HCT116 (cell line): ENCODE measurements at regions not wholly inside any gene's neighbourhood (a gene's known extent, or its start where the extent isn't known, plus 50 kb on each side); places are given as distances from the start of the nearest gene placed in this dataset.

Experiments
- ATAC-seq: fragments of 200-7000 bp; cut with Tn5 transposase; 2 replicates; pipeline ENCODE4 v1.9.1; 2020; ENCODE audit warnings: mild to moderate bottlenecking, moderate library complexity
- BruUV-seq: library from RNA; stranded (reverse); fragments of 400-500 nt; replicated peaks from 2 replicates; lab custom pipeline; 2021; lab: Mats Ljungman, UMichigan
- CTCF ChIA-PET: fragments of 300-600 bp; sonication (Branson Sonifier 250); formaldehyde crosslinking; loops from one replicate; lab custom pipeline; 2021; ENCODE audit warnings: antibody characterized with exemption; lab: Charles Lee
- POLR2A ChIA-PET: fragments of 300-600, 350-600 bp; sonication (Branson Sonifier 250); formaldehyde crosslinking; loops from one replicate; lab custom pipeline; 2021; ENCODE audit warnings: antibody characterized with exemption; lab: Charles Lee
- RAD21 ChIA-PET, 2 experiments: fragments of 300-600 bp; sonication (Branson Sonifier 250); formaldehyde crosslinking; loops; one replicate each; lab custom pipeline; 2023; ENCODE audit warnings: low total read pairs in 2 of 2; ENCODE audit not compliant: uncharacterized antibody in 2 of 2, unreplicated experiment in 2 of 2, low non-redundant PET in 1 of 2; lab: Charles Lee
- DNase-seq: peaks from one replicate; pipeline ENCODE4 v3.0.0-alpha.2; 2010; ENCODE audit warnings: low read depth, low spot score
- H2AFZ ChIP-seq: fragments of 200-600 bp; shearing (Covaris generic), sonication (generic); 2 replicates; pipeline ENCODE4 v1.6.1; 2017; ENCODE audit warnings: low read depth, mixed run types, mixed read lengths, antibody characterized with exemption, low read length; ENCODE audit not compliant: poor library complexity, severe bottlenecking
- H3K27ac ChIP-seq: 2 replicates; pipeline ENCODE4 v1.5.1; 2012; ENCODE audit warnings: low read depth, low read length
- H3K27me3 ChIP-seq: fragments of 200-600 bp; sonication (generic); 2 replicates; pipeline ENCODE4 v1.6.1; 2016; ENCODE audit warnings: mixed run types, low read length, mixed read lengths; ENCODE audit not compliant: insufficient read depth
- H3K36me3 ChIP-seq, 2 experiments: fragments of 200-500 bp in 1 of 2; fragments of 200-600 bp in 1 of 2; sonication (Bioruptor generic) in 1 of 2; sonication (generic) in 1 of 2; 2 replicates each; pipeline versions ENCODE4 v1.5.1 to v1.6.1; 2014 to 2016; ENCODE audit warnings: low read length in 2 of 2, inconsistent platforms in 1 of 2, mixed read lengths in 1 of 2, mixed run types in 1 of 2; ENCODE audit not compliant: insufficient read depth in 2 of 2, control insufficient read depth in 1 of 2
- H3K4me1 ChIP-seq, 2 experiments: fragments of 200-600 bp in 1 of 2; sonication (generic) in 1 of 2; 2 replicates each; pipeline versions ENCODE4 v1.5.1 to v1.6.1; 2012 to 2017; ENCODE audit warnings: low read length in 2 of 2, inconsistent platforms in 1 of 2, mild to moderate bottlenecking in 1 of 2, mixed read lengths in 1 of 2, mixed run types in 1 of 2, moderate library complexity in 1 of 2; ENCODE audit not compliant: insufficient read depth in 2 of 2, control insufficient read depth in 1 of 2
- H3K4me2 ChIP-seq: fragments of 200-600 bp; sonication (generic); 2 replicates; pipeline ENCODE4 v1.6.1; 2017; ENCODE audit warnings: mixed run types, low read length, mixed read lengths
- H3K4me3 ChIP-seq, 2 experiments: fragments of 200-600 bp in 1 of 2; sonication (generic) in 1 of 2; replicated peaks in 1 of 2; 2 replicates each; pipeline ENCODE4 v1.5.1; 2011 to 2016; ENCODE audit warnings: low read length in 2 of 2, control low read depth in 1 of 2, low read depth in 1 of 2, mild to moderate bottlenecking in 1 of 2, mixed read lengths in 1 of 2, mixed run types in 1 of 2
- H3K79me2 ChIP-seq: fragments of 200-600 bp; sonication (generic); 2 replicates; pipeline ENCODE4 v1.6.1; 2017; ENCODE audit warnings: mild to moderate bottlenecking, mixed run types, low read length, moderate library complexity, mixed read lengths; ENCODE audit not compliant: insufficient read depth
- H3K9ac ChIP-seq: fragments of 200-600 bp; sonication (generic); 2 replicates; pipeline ENCODE4 v1.6.1; 2016; ENCODE audit warnings: low read length, mixed read lengths
- H3K9me2 ChIP-seq: fragments of 200-600 bp; sonication (generic), shearing (Covaris generic); 2 replicates; pipeline ENCODE4 v1.6.1; 2017; ENCODE audit warnings: mixed run types, mild to moderate bottlenecking, moderate library complexity; ENCODE audit not compliant: insufficient read depth
- H3K9me3 ChIP-seq, 2 experiments: fragments of 200-500 bp in 1 of 2; fragments of 200-600 bp in 1 of 2; sonication (Bioruptor generic) in 1 of 2; sonication (generic) in 1 of 2; 2 replicates each; pipeline ENCODE4 v1.6.1; 2014 to 2017; ENCODE audit warnings: low read length in 2 of 2, mixed read lengths in 2 of 2, inconsistent platforms in 1 of 2, low read depth in 1 of 2, mild to moderate bottlenecking in 1 of 2, mixed run types in 1 of 2, moderate library complexity in 1 of 2; ENCODE audit not compliant: control insufficient read depth in 1 of 2, insufficient read depth in 1 of 2
- H4K20me1 ChIP-seq: fragments of 200-600 bp; sonication (generic), shearing (Covaris generic); 2 replicates; pipeline ENCODE4 v1.6.1; 2017; ENCODE audit warnings: mixed run types, mild to moderate bottlenecking, moderate library complexity; ENCODE audit not compliant: insufficient read depth
- CEBPB ChIP-seq: IDR thresholded peaks from 2 replicates; pipeline ENCODE4 v1.6.1; 2012; ENCODE audit warnings: low read depth
- EGR1 ChIP-seq: IDR thresholded peaks from 2 replicates; pipeline ENCODE4 v1.6.1; 2012; ENCODE audit warnings: low read depth
- ELF1 ChIP-seq: IDR thresholded peaks from 2 replicates; pipeline ENCODE4 v1.6.1; 2012; ENCODE audit warnings: low read depth, borderline replicate concordance
- EZH2 ChIP-seq: fragments of 200-600 bp; sonication (generic); IDR thresholded peaks from 2 replicates; pipeline ENCODE4 v1.6.1; 2017; ENCODE audit warnings: antibody characterized with exemption, mixed run types
- EZH2phosphoT487 ChIP-seq: fragments of 200-600 bp; IDR thresholded peaks from 2 replicates; pipeline ENCODE4 v1.6.1; 2018; ENCODE audit warnings: antibody characterized with exemption, borderline replicate concordance
- JUND ChIP-seq: IDR thresholded peaks from 2 replicates; pipeline ENCODE4 v1.6.1; 2012
- POLR2A ChIP-seq: IDR thresholded peaks from 2 replicates; pipeline ENCODE4 v1.7.0; 2011; ENCODE audit warnings: borderline replicate concordance; ENCODE audit not compliant: insufficient read depth, insufficient read length; ENCODE audit errors: extremely low read depth
- POLR2AphosphoS5 ChIP-seq: IDR thresholded peaks from 2 replicates; pipeline ENCODE4 v1.6.1; 2011; ENCODE audit warnings: mild to moderate bottlenecking, low read depth, low read length, moderate library complexity
- SIN3A ChIP-seq: IDR thresholded peaks from 2 replicates; pipeline ENCODE4 v1.6.1; 2012; ENCODE audit warnings: low read depth
- SRF ChIP-seq: IDR thresholded peaks from 2 replicates; pipeline ENCODE4 v1.6.1; 2012; ENCODE audit warnings: low read depth
- TCF7L2 ChIP-seq: IDR thresholded peaks from 2 replicates; pipeline ENCODE4 v1.7.0; 2011; ENCODE audit warnings: borderline replicate concordance, inconsistent platforms; ENCODE audit not compliant: insufficient read depth, insufficient read length; ENCODE audit errors: extremely low read depth
- ZFX ChIP-seq: fragments of 450-650 bp; IDR thresholded peaks from 2 replicates; pipeline ENCODE4 v1.6.1; 2017
- ZNF274 ChIP-seq: fragments of 200-500 bp; sonication (Bioruptor generic); IDR thresholded peaks from 2 replicates; pipeline ENCODE4 v1.6.1; 2014; ENCODE audit warnings: mild to moderate bottlenecking, low read depth, low read length, inconsistent platforms
- intact Hi-C: fragments of 100-400 bp; cut with micrococcal nuclease; formaldehyde crosslinking; loops from 2 replicates; pipeline ENCODE4 v1.10.0; 2022
- TF ChIP-seq, protein P1 (sequence below): IDR thresholded peaks from 2 replicates; pipeline ENCODE4 v1.6.1; 2012; ENCODE audit warnings: low read depth
- TF ChIP-seq, protein P2 (sequence below): IDR thresholded peaks from 2 replicates; pipeline ENCODE4 v1.6.1; 2012
- TF ChIP-seq, protein P3 (sequence below), 3 experiments: fragments of 200-600 bp in 1 of 3; sonication (generic) in 1 of 3; IDR thresholded peaks in 2 of 3; conservative IDR thresholded peaks in 1 of 3; 2 replicates each; pipeline ENCODE4 v1.5.1; 2012 to 2017; ENCODE audit warnings: low read depth in 2 of 3, low read length in 2 of 3, antibody characterized with exemption in 1 of 3, borderline replicate concordance in 1 of 3, control low read depth in 1 of 3, mild to moderate bottlenecking in 1 of 3, mixed read lengths in 1 of 3, mixed run types in 1 of 3, moderate library complexity in 1 of 3; ENCODE audit not compliant: insufficient read depth in 1 of 3
- TF ChIP-seq, protein P4 (sequence below): IDR thresholded peaks from 2 replicates; pipeline ENCODE4 v1.6.1; 2012
- TF ChIP-seq, protein P5 (sequence below): IDR thresholded peaks from 2 replicates; pipeline ENCODE4 v1.6.1; 2011; ENCODE audit warnings: mild to moderate bottlenecking, low read length, moderate library complexity; ENCODE audit not compliant: insufficient replicate concordance; ENCODE audit errors: extremely low read depth

DNA sequence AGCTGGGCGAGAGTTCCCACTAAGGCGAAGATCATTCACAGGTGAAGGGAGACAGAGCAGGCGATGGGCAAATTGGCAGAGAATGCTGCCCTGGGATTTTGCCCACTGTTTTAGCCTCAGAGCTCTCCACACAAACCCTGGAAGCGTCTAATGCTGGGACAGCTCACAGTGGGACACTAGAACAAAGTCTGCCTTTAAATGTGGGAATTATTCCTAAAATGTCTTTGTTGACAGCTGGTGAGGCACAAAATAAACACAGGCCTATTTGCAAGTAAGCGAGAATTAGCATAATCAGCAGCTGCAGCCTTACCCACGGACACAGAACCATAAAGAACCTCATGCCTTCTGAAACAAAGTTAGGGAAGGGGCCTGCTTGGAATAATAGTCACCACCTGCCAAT, 824.5 kb downstream of the AACS start:
- H3K4me3 ChIP-seq, result no peak overlapping the region
- no peak overlapping the region for H3K27ac ChIP-seq
- intact Hi-C loops, result no loop called here
- no peaks in the 10 kb centered on the region for H3K79me2 ChIP-seq
- H4K20me1 ChIP-seq, result no peaks in the 10 kb centered on the region
- H3K9me3 ChIP-seq, result peaks cover 7 to 13% of the 10 kb centered on the region in 2 experiments; a peak in 2 of 4 replicates
- BruUV-seq, result no TSS peak
- DNase-seq, result no peak
- H3K9ac ChIP-seq, result no peak overlapping the region
- H3K4me2 ChIP-seq, result no peak overlapping the region
- H3K36me3 ChIP-seq, result no peaks in the 10 kb centered on the region
- H3K9me2 ChIP-seq, result no peaks in the 10 kb centered on the region
- H2AFZ ChIP-seq, result no peak overlapping the region
- H3K27me3 ChIP-seq, result no peaks in the 10 kb centered on the region
- POLR2A ChIA-PET, result no interaction called here
- CTCF ChIA-PET, result no interaction called here
- H3K4me1 ChIP-seq, result no peaks in the 10 kb centered on the region
- ATAC-seq, result no peak
- TF ChIP-seq ZNF274, result no peak
- TF ChIP-seq, protein P1, sequence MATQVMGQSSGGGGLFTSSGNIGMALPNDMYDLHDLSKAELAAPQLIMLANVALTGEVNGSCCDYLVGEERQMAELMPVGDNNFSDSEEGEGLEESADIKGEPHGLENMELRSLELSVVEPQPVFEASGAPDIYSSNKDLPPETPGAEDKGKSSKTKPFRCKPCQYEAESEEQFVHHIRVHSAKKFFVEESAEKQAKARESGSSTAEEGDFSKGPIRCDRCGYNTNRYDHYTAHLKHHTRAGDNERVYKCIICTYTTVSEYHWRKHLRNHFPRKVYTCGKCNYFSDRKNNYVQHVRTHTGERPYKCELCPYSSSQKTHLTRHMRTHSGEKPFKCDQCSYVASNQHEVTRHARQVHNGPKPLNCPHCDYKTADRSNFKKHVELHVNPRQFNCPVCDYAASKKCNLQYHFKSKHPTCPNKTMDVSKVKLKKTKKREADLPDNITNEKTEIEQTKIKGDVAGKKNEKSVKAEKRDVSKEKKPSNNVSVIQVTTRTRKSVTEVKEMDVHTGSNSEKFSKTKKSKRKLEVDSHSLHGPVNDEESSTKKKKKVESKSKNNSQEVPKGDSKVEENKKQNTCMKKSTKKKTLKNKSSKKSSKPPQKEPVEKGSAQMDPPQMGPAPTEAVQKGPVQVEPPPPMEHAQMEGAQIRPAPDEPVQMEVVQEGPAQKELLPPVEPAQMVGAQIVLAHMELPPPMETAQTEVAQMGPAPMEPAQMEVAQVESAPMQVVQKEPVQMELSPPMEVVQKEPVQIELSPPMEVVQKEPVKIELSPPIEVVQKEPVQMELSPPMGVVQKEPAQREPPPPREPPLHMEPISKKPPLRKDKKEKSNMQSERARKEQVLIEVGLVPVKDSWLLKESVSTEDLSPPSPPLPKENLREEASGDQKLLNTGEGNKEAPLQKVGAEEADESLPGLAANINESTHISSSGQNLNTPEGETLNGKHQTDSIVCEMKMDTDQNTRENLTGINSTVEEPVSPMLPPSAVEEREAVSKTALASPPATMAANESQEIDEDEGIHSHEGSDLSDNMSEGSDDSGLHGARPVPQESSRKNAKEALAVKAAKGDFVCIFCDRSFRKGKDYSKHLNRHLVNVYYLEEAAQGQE, result no peak
- TF ChIP-seq, protein P2, sequence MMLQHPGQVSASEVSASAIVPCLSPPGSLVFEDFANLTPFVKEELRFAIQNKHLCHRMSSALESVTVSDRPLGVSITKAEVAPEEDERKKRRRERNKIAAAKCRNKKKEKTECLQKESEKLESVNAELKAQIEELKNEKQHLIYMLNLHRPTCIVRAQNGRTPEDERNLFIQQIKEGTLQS, result no peak
- no peak for TF ChIP-seq SRF
- TF ChIP-seq JUND, result no peak
- TF ChIP-seq, protein P3, sequence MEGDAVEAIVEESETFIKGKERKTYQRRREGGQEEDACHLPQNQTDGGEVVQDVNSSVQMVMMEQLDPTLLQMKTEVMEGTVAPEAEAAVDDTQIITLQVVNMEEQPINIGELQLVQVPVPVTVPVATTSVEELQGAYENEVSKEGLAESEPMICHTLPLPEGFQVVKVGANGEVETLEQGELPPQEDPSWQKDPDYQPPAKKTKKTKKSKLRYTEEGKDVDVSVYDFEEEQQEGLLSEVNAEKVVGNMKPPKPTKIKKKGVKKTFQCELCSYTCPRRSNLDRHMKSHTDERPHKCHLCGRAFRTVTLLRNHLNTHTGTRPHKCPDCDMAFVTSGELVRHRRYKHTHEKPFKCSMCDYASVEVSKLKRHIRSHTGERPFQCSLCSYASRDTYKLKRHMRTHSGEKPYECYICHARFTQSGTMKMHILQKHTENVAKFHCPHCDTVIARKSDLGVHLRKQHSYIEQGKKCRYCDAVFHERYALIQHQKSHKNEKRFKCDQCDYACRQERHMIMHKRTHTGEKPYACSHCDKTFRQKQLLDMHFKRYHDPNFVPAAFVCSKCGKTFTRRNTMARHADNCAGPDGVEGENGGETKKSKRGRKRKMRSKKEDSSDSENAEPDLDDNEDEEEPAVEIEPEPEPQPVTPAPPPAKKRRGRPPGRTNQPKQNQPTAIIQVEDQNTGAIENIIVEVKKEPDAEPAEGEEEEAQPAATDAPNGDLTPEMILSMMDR (IDR thresholded peaks at IDR 0.05 in 2 of 3, conservative IDR thresholded peaks at IDR 0.05 in 1 of 3; ENCODE audit: borderline replicate concordance in 1 of 3, insufficient read depth in 1 of 3, low read depth in 2 of 3, low read length in 2 of 3), result no peak
- TF ChIP-seq POLR2AphosphoS5, result no peak
- TF ChIP-seq SIN3A, result no peak
- no peak for TF ChIP-seq ZFX
- TF ChIP-seq TCF7L2, result no peak
- no peak for TF ChIP-seq POLR2A
- TF ChIP-seq, protein P4, sequence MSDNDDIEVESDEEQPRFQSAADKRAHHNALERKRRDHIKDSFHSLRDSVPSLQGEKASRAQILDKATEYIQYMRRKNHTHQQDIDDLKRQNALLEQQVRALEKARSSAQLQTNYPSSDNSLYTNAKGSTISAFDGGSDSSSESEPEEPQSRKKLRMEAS, result no peak
- TF ChIP-seq EGR1, result no peak
- TF ChIP-seq, protein P5, sequence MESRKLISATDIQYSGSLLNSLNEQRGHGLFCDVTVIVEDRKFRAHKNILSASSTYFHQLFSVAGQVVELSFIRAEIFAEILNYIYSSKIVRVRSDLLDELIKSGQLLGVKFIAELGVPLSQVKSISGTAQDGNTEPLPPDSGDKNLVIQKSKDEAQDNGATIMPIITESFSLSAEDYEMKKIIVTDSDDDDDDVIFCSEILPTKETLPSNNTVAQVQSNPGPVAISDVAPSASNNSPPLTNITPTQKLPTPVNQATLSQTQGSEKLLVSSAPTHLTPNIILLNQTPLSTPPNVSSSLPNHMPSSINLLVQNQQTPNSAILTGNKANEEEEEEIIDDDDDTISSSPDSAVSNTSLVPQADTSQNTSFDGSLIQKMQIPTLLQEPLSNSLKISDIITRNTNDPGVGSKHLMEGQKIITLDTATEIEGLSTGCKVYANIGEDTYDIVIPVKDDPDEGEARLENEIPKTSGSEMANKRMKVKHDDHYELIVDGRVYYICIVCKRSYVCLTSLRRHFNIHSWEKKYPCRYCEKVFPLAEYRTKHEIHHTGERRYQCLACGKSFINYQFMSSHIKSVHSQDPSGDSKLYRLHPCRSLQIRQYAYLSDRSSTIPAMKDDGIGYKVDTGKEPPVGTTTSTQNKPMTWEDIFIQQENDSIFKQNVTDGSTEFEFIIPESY, result no peak
- TF ChIP-seq ELF1, result no peak
- no peak for TF ChIP-seq EZH2
- TF ChIP-seq EZH2phosphoT487, result no peak
- TF ChIP-seq CEBPB, result no peak
- RAD21 ChIA-PET, result no interaction called here
